ENCODE measurements at regions not wholly inside any gene's neighbourhood (a gene's known extent, or its start where the extent isn't known, plus 50 kb on each side); places are given as distances from the start of the nearest gene placed in this dataset.

- Histone ChIP-seq H3K4me2 (ENCODE audit: low read depth, low read length, poor library complexity, severe bottlenecking) (no peak overlapping the region), H3K27ac (ENCODE audit: low read depth, low read length) (no peak overlapping the region), H3K27me3 (ENCODE audit: low read length) (no peaks in the 10 kb centered on the region), H3F3A (ENCODE audit: insufficient read depth) (no peaks in the 10 kb centered on the region), H3K4me3 (ENCODE audit: insufficient read depth, low read length, poor library complexity, severe bottlenecking) (no peak overlapping the region), H4K20me1 (ENCODE audit: low read depth, low read length) (no peaks in the 10 kb centered on the region), H3K9me2 (replicated peaks; ENCODE audit: insufficient read depth, low read length) (no peaks in the 10 kb centered on the region), H3K79me2 (ENCODE audit: insufficient read depth, low read length) (no peaks in the 10 kb centered on the region), H2AFZ (ENCODE audit: low read depth, low read length, severe bottlenecking) (no peak overlapping the region), H3K9me3 (ENCODE audit: insufficient read depth, low read length) (no peaks in the 10 kb centered on the region), H3K9ac (ENCODE audit: low read length) (no peak overlapping the region), H3K36me3 (ENCODE audit: low read length) (no peaks in the 10 kb centered on the region)
- TF ChIP-seq EZH2phosphoT487 (conservative IDR thresholded peaks at IDR 0.05; ENCODE audit: low read length): no peak
- TF ChIP-seq, protein P1, sequence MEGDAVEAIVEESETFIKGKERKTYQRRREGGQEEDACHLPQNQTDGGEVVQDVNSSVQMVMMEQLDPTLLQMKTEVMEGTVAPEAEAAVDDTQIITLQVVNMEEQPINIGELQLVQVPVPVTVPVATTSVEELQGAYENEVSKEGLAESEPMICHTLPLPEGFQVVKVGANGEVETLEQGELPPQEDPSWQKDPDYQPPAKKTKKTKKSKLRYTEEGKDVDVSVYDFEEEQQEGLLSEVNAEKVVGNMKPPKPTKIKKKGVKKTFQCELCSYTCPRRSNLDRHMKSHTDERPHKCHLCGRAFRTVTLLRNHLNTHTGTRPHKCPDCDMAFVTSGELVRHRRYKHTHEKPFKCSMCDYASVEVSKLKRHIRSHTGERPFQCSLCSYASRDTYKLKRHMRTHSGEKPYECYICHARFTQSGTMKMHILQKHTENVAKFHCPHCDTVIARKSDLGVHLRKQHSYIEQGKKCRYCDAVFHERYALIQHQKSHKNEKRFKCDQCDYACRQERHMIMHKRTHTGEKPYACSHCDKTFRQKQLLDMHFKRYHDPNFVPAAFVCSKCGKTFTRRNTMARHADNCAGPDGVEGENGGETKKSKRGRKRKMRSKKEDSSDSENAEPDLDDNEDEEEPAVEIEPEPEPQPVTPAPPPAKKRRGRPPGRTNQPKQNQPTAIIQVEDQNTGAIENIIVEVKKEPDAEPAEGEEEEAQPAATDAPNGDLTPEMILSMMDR (IDR thresholded peaks at IDR 0.05; ENCODE audit: insufficient read depth, low read length, poor library complexity, severe bottlenecking): no peak
These were observed 300.6 kb upstream of the PLXNA2 start for GRCh38 chr1:208544794-208545193.

DNA sequence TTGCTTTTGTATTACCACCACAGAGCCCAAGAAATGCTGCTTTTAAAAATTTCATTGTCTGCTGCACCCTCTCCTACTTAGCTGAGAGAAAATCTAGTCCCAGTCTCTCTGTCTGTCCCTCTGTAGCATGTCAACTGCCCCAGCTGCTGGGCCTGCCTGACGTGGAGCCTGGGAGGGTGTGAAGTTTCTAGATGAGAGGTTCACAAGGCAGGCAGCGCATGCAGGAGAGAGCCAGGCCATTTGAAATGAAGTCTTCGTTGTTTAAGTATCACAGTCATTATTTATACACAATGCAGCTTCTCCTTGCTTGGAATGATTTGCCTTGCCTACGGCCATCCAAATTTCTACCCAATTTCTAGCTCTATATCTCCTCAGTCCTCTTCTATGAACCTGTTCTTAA is 306.8 kb upstream of the PLXNA2 start:
- Histone ChIP-seq H3K27ac (ENCODE audit: low read depth, low read length) (no peak overlapping the region), H3K9ac (ENCODE audit: low read length) (no peak overlapping the region), H3K27me3 (ENCODE audit: low read length) (no peaks in the 10 kb centered on the region), H3K4me3 (ENCODE audit: insufficient read depth, low read length, poor library complexity, severe bottlenecking) (no peak overlapping the region), H3K4me2 (ENCODE audit: low read depth, low read length, poor library complexity, severe bottlenecking) (no peak overlapping the region), H3K9me3 (ENCODE audit: insufficient read depth, low read length) (no peaks in the 10 kb centered on the region), H3K36me3 (ENCODE audit: low read length) (no peaks in the 10 kb centered on the region), H2AFZ (ENCODE audit: low read depth, low read length, severe bottlenecking) (no peak overlapping the region), H3F3A (ENCODE audit: insufficient read depth) (no peaks in the 10 kb centered on the region), H3K79me2 (ENCODE audit: insufficient read depth, low read length) (no peaks in the 10 kb centered on the region), H4K20me1 (ENCODE audit: low read depth, low read length) (no peaks in the 10 kb centered on the region), H3K9me2 (replicated peaks; ENCODE audit: insufficient read depth, low read length) (no peaks in the 10 kb centered on the region)
- TF ChIP-seq, protein P1 (IDR thresholded peaks at IDR 0.05; ENCODE audit: insufficient read depth, low read length, poor library complexity, severe bottlenecking): no peak
- no peak for TF ChIP-seq EZH2phosphoT487 (conservative IDR thresholded peaks at IDR 0.05; ENCODE audit: low read length)

DNA sequence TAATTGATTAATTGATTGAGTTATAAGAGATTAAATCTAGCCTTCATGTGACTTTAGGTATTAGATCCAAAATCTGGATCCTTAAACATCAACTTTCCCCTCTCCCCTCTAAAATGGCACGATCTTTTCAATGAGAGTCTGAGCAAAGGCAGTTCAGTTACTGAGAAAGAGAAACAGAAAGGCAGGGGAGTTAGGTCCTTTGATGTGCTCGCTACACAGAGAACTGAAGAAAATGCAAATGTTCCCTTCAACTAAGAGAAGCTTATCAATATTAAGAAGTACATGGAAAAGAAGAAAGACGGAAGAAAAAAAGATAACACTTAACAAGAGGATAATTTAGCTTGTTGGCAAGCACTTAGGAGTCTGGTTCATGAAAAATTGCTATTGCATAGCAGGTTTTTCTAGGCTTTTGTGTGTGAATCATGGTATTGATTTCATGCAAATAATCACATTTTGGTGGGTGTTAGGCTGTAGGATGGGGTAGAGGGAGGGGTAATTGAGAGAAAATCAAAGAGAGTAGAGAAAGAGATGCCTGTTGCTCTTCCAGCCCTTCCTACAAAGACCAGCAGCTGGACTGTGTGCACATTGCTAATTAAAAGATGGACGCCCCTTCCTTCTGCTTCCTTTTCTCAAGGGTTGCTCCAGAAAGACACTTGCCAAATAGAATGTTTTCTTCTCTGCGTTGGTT is 307.6 kb upstream of the PLXNA2 start:
- no peaks in the 10 kb centered on the region for H3K36me3 ChIP-seq (ENCODE audit: low read length)
- H3K79me2 ChIP-seq (ENCODE audit: insufficient read depth, low read length): no peaks in the 10 kb centered on the region
- H3K4me3 ChIP-seq (ENCODE audit: insufficient read depth, low read length, poor library complexity, severe bottlenecking): no peak overlapping the region
- H2AFZ ChIP-seq (ENCODE audit: low read depth, low read length, severe bottlenecking): no peak overlapping the region
- H3K9me3 ChIP-seq (ENCODE audit: insufficient read depth, low read length): no peaks in the 10 kb centered on the region
- no peaks in the 10 kb centered on the region for H4K20me1 ChIP-seq (ENCODE audit: low read depth, low read length)
- H3K9me2 ChIP-seq (replicated peaks; ENCODE audit: insufficient read depth, low read length): no peaks in the 10 kb centered on the region
- H3K27ac ChIP-seq (ENCODE audit: low read depth, low read length): no peak overlapping the region
- H3K9ac ChIP-seq (ENCODE audit: low read length): no peak overlapping the region
- no peak for TF ChIP-seq EZH2phosphoT487 (conservative IDR thresholded peaks at IDR 0.05; ENCODE audit: low read length)
- TF ChIP-seq, protein P1 (IDR thresholded peaks at IDR 0.05; ENCODE audit: insufficient read depth, low read length, poor library complexity, severe bottlenecking): no peak
- H3K27me3 ChIP-seq (ENCODE audit: low read length): no peaks in the 10 kb centered on the region
- no peaks in the 10 kb centered on the region for H3F3A ChIP-seq (ENCODE audit: insufficient read depth)
- no peak overlapping the region for H3K4me2 ChIP-seq (ENCODE audit: low read depth, low read length, poor library complexity, severe bottlenecking)

All from SU-DHL-6 (cell line).